ENCODE measurements at regions not wholly inside any gene's neighbourhood (a gene's known extent, or its start where the extent isn't known, plus 50 kb on each side); places are given as distances from the start of the nearest gene placed in this dataset.

DNA sequence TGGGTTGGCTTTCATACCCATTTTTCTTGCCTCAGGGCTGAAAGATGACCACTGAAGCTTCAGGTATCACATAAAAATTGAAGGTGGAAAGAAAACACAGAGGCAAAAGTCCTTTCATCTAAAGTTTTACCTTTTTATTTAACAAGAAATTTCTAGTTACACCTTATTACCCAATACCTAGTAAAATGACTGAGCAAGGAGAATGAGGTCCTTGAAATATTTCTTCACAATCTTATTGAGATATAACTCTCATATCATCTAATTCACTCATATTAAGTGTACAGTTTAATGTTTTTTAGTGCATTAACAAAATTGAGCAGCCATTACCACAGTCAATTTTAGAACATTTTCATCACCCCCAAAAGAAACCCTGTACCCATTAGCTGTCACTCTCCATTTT, 112.9 kb upstream of the ADTRP start:
- no peak for TF ChIP-seq POLR2A (IDR thresholded peaks at IDR 0.05)
- TF ChIP-seq, protein P1, sequence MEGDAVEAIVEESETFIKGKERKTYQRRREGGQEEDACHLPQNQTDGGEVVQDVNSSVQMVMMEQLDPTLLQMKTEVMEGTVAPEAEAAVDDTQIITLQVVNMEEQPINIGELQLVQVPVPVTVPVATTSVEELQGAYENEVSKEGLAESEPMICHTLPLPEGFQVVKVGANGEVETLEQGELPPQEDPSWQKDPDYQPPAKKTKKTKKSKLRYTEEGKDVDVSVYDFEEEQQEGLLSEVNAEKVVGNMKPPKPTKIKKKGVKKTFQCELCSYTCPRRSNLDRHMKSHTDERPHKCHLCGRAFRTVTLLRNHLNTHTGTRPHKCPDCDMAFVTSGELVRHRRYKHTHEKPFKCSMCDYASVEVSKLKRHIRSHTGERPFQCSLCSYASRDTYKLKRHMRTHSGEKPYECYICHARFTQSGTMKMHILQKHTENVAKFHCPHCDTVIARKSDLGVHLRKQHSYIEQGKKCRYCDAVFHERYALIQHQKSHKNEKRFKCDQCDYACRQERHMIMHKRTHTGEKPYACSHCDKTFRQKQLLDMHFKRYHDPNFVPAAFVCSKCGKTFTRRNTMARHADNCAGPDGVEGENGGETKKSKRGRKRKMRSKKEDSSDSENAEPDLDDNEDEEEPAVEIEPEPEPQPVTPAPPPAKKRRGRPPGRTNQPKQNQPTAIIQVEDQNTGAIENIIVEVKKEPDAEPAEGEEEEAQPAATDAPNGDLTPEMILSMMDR (IDR thresholded peaks at IDR 0.05): no peak
